NCI-H146 (cell line): ENCODE measurements at regions not wholly inside any gene's neighbourhood (a gene's known extent, or its start where the extent isn't known, plus 50 kb on each side); places are given as distances from the start of the nearest gene placed in this dataset.
A peak's percentile ranks its signal among the peaks of the same experiment; 100 is the strongest.

ENCODE experiments used
- DNase-seq: peaks from one replicate; lab custom pipeline; 2025; lab: John Stamatoyannopoulos, UW

- DNase-seq: no peak
Observed at GRCh38 chr5:74954919-74955318, 88.7 kb upstream of the FAM169A start.

GRCh38 chr5:74953937-74954720, 87.9 kb upstream of the FAM169A start:
- DNase-seq: no peak

DNA sequence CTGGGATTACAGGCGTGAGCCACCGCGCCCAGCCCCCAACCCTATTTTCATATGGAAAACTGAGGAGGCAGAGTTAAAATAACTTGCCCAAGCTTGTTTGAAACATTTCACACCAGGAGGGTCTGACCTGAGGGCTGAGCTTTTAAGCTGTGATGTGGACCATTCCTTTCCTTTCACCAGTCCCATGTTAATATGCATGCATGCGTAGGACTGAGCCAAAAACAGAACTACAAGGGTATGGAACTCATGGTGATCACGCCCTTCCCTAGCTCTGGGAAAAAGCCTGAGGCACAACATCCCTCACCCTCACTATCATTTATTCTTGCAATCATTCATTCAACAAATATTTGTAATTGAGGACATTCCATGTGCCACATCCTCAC, 87.4 kb upstream of the FAM169A start:
- DNase-seq: no peak

DNA sequence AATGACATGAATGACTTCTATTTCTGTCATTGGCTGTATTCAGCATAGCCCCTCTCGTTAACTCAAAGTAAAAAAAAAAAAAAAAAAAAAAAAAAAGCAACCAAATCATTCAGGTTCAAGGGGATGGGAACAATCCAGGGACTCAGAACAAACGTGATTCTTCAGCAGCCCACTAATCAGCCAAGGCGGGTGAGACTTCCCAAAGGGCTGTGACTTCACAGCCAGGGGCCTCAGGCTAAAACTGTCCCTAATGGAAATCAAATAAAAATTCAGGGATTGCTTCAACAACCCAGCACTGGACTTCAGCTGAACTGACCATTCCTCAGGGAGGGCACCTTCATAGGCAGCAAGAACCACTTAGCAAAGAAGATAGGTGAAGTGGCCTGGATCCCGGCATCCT, 86.2 kb upstream of the FAM169A start:
- no peak for DNase-seq

GRCh38 chr5:74951865-74952264, 85.7 kb upstream of the FAM169A start:
- no peak for DNase-seq

DNA sequence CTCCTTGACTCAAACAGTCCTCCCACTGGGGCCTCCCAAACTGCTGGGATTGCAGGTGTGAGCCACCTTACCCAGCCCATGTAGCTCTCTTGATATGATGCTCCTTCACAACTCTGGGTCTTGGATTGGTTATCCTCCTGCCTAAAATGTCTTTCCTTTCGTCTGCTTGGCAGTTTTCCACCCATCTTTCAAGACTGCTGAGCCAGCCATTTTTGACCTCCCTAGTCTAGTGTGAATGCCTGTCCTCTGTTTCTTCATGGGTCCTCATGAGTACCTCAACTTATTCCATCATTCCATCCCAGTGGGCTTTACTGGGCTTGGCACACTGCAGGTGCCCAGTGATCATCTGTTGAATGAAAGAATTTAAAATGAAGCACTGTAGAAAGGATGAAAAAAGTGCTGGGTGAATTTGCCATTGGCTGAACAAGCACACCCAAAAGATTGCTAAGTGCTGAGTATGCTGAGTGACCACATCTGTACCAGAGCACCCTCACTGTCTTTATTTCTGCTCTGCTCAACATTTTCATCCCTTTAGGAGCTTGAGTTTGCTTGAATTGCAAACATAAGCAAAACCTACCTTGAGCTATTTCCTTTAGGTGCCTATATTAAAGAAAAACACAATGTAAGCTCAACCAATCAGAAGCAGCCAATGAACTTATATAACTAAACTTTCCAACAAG, 84.8 kb upstream of the FAM169A start:
- no peak for DNase-seq

DNA sequence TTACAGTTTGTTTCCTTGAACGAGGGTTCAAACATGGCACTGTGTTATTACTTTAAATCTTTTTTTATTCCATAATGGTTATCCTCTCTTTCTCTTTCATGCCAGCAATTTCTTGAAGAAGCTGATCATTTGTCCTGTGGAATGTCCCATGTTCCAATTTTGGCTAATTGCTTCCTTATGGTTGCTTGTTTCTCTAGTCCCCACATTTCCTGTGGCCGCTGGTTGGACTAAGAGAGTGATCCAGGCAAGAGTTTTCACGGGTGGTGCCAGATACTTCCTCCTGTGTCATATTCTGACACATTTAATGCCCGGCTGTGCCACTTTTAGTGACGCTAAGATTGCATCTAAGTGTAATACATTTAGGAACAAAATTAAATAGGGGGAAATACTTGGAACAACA, 83.8 kb upstream of the FAM169A start:
- no peak for DNase-seq

- no peak for DNase-seq
Observed at GRCh38 chr5:74948031-74948546, 81.9 kb upstream of the FAM169A start.

DNA sequence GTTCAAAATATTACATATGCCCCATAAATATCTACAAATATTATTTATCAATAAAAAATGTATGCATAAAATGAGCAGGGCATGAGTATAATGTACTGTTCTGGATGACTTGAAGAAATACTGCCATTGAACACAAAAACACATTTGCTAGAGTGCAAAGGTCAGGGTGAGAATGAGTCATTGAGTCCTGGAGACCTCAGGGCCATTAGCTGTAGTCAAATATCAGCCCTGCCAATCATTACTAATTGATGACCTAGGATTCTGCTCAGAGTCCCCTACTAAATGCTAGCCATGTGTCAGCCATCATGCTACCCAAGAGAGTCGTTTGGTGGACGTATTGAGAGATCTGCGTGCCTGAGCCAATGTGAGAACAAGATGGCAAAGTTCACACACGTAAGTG, 80.3 kb upstream of the FAM169A start:
- no peak for DNase-seq

DNA sequence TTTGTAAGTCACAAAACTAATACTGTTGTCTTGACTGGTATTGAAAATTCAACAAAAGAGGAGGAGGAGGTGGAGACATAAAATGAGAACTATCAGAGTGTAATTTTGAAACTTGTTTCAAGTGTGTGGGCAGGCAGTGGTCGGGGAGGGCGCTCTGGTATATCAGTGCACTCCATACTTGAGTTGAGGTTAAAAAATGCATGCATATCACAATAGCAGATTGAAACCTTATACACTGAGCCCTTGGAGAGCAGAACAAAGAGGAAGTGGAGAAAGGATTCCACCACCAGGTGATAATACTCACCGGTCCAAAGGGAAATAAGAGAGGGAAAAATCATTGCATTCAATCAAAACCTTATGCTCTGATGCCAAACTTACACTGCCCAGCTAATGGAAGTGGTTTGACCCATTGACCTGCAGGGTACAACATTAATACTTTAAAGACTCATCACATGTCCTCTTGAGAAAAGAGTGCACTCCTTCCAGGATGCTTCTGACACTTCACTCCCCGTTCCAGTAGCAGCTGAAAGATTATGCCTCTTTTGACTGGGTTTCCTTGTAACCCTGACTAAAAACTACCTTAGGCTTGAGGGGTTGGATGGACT, 79.5 kb upstream of the FAM169A start:
- DNase-seq: no peak

GRCh38 chr5:74943905-74944304, 77.7 kb upstream of the FAM169A start:
- no peak for DNase-seq

DNA sequence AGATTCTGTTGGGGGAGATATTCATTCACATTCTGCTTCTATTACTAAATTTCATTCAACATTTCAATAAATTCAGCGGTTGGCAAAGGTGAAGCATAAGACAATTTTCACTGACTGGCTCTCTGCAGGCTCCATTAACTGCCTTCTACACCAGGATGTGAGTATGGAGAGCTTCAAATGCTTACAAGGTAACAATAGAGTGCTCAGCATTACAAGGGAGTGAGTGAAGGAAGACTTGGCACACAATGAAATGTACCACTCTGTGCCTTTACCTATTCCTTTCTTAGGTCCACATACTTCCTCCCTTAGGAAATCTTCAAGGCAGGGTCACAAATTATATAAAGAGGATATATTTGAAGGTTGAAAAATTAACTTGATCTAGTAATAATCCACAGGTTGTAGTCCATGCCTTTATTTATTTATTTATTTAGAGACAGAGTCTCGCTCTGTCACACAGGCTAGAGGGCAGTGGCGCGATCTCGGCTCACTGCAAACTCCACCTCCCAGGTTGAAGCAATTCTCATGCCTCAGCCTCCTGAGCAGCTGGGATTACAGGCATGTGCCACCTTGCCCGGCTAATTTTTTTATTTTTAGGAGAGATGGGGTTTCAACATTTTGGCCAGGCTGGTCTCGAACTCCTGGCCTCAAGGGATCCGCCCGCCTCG, 76.6 kb upstream of the FAM169A start:
- no peak for DNase-seq

GRCh38 chr5:74940782-74941353, 74.7 kb upstream of the FAM169A start:
- no peak for DNase-seq

DNA sequence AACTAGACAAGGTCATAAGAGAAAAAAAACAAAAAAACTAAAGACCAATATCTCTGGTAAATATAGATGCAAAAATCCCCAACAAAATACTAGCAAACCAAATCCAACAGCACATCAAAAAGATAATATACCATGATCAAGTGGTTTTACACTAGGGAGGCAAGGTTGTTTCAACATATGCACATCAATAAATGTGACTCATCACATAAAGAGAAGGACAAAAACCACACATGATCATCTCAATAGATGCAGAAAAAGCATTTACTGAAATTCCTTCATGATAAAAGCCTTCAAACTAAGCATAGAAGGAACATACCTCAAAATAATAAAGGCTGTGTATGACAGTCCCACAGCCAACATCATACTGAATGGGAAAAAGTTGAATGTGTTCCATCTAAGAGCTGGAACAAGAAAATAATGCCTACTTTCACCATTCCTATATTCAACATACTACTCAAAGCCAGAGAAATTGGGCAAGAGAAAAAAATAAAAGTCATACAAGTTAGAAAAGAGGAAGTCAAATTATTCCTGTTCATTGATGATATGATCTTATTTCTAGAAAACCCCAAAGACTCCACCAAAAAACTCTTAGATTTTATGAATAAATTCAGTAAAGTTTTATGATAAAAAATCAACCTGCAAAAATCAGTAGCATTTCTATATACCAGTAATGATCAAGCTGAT, 72.2 kb upstream of the FAM169A start:
- no peak for DNase-seq

- no peak for DNase-seq
Observed at GRCh38 chr5:74935752-74936091, 69.5 kb upstream of the FAM169A start.

GRCh38 chr5:74934949-74935751, 69.0 kb upstream of the FAM169A start:
- no peak for DNase-seq

DNA sequence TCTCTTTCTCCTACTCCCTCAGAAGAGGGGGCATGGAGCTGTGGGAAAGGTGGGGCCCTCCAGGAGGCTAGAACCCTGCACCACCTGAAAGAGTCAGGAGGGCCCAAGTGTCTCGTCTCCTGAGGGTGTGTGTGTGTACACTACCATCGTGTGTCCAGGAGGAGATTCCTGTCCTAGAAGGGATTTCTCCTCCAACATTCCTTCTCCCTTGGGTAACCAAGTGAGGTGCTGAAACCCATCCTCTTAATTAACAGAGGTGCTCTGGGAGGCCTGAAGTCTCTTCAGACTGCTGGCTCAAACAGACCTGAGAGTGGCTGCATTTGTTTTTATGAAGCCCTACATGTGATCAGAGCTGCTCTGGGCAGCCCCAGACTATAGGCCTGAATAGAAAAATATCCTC, 61.1 kb upstream of the FAM169A start:
- no peak for DNase-seq

DNA sequence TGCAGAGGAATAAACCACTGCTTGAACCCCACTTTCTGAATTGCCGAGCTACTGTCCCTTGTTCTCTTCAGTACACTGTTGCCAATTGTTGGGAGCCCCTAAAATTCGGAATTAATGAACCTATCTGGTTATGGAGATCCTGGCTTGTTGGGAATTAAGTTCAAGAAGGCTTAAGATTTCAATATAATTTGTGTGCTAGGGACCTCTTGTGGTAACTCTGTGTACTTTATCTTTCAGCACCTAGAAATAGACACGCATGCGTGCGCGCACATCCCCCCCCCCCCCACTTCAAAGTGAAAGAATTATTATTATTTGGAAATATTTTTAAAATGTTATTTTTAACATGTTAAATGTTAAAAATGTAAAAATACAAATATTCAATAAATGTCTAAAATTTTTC, 53.3 kb upstream of the FAM169A start:
- peak; percentile 13 for DNase-seq

DNA sequence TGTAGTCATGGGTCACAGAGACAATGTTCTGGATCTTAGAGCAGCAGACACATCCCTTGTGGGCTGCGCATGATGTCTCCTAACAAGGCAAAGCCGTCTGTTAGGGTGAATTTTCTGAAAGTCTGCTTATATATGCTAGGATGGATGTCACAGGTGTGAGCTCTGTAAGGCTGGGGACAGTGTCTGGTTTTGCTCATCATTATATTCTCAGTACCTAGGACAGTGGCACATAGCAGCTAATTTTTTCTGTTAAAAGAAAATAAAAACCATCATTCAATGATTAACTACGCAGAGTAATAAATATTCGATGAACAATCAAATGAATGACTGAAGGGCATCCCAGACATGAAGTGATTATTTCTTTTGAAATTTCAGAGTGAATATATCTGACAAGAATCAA, 52.9 kb upstream of the FAM169A start:
- DNase-seq: no peak

DNA sequence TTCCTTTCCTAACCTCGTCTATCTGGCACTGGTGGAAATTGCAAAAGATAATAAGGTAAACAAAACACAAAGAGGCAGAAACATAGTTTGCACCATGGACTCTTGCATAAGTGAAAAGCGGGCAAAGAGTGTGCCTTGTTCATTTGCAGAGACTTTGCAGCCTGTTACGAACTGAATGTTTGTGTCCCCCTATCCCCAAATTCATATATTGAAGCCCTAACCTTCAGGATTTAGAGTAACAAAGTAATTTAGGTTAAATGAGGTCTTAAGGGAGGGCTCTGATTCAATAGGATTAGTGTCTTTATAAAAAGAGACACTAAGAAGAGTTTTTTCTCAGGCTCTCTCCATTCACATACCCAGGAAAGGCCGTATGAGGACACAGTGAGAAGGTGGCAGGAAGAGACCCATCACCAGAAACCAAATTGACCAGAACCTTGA, 52.1 kb upstream of the FAM169A start:
- DNase-seq: no peak
